OCI-LY1 (cell line): ENCODE measurements at regions not wholly inside any gene's neighbourhood (a gene's known extent, or its start where the extent isn't known, plus 50 kb on each side); places are given as distances from the start of the nearest gene placed in this dataset.
"Not testable (repeated sequence)": the region's sequence is repeated elsewhere in the genome, so short reads cannot be mapped to it uniquely, and the experiment has no call there.

Source experiments
- EZH2 ChIP-seq: fragments of 200-600 bp; sonication (generic), shearing (Covaris generic); IDR thresholded peaks from 2 replicates; pipeline ENCODE4 v1.8.0; 2017; ENCODE audit warnings: borderline replicate concordance, mixed run types, mild to moderate bottlenecking, antibody characterized with exemption, low read length, moderate library complexity, mixed read lengths
- TF ChIP-seq, protein P1 (sequence below): fragments of 200-600 bp; sonication (generic), shearing (Covaris generic); IDR thresholded peaks from 2 replicates; pipeline ENCODE4 v1.5.1; 2017; ENCODE audit warnings: mild to moderate bottlenecking, antibody characterized with exemption, low read length, moderate library complexity, mixed read lengths

DNA sequence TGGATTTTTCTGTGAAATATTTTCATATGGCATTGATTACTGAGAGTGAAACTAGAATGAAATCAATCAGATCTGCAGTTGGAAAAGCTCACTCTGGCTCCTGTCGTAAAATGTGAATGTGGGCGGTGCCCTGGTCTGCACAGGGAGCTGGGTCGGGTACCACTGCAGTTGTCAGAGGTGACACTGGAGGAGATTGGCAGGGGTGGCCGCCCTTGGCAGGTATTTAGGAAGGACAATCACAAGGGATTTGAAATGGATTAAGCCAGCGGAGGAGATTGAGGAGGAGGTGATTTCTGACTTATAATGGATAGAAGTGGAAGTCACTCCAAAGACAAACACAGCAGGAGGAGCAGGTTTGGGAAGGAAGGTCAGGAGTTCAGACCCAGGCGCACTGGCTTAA lies 109.0 kb upstream of the ZNF479 start:
- not testable (repeated sequence) for TF ChIP-seq EZH2
- TF ChIP-seq, protein P1, sequence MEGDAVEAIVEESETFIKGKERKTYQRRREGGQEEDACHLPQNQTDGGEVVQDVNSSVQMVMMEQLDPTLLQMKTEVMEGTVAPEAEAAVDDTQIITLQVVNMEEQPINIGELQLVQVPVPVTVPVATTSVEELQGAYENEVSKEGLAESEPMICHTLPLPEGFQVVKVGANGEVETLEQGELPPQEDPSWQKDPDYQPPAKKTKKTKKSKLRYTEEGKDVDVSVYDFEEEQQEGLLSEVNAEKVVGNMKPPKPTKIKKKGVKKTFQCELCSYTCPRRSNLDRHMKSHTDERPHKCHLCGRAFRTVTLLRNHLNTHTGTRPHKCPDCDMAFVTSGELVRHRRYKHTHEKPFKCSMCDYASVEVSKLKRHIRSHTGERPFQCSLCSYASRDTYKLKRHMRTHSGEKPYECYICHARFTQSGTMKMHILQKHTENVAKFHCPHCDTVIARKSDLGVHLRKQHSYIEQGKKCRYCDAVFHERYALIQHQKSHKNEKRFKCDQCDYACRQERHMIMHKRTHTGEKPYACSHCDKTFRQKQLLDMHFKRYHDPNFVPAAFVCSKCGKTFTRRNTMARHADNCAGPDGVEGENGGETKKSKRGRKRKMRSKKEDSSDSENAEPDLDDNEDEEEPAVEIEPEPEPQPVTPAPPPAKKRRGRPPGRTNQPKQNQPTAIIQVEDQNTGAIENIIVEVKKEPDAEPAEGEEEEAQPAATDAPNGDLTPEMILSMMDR = not testable (repeated sequence)
